GM23338 (cell line): ENCODE measurements at regions not wholly inside any gene's neighbourhood (a gene's known extent, or its start where the extent isn't known, plus 50 kb on each side); places are given as distances from the start of the nearest gene placed in this dataset.

Experiments
- ATAC-seq: fragments of 200-7000 bp; cut with Tn5 transposase; 3 replicates; pipeline ENCODE4 v1.9.1; 2020
- DNase-seq: peaks from one replicate; pipeline ENCODE4 v3.0.0-alpha.2; 2015; ENCODE audit warnings: low spot score
- H2AFZ ChIP-seq: fragments of 200-600 bp; sonication (generic); 2 replicates; pipeline ENCODE4 v1.8.0; 2016; ENCODE audit warnings: antibody characterized with exemption, mild to moderate bottlenecking, moderate library complexity
- H3F3A ChIP-seq: fragments of 200-600 bp; sonication (generic); replicated peaks from 2 replicates; pipeline ENCODE4 v1.8.0; 2017; ENCODE audit warnings: antibody characterized with exemption, mixed run types, low read depth
- H3K27ac ChIP-seq: fragments of 200-600 bp; sonication (generic); 2 replicates; pipeline ENCODE4 v1.6.1; 2016; ENCODE audit warnings: low read depth
- H3K27me3 ChIP-seq: fragments of 200-600 bp; sonication (generic); 2 replicates; pipeline ENCODE4 v1.8.0; 2016; ENCODE audit warnings: mild to moderate bottlenecking, mixed run types, moderate library complexity; ENCODE audit not compliant: insufficient read depth
- H3K36me3 ChIP-seq: fragments of 200-600 bp; sonication (generic); 2 replicates; pipeline ENCODE4 v1.8.0; 2016; ENCODE audit warnings: mild to moderate bottlenecking; ENCODE audit not compliant: insufficient read depth
- H3K4me1 ChIP-seq: fragments of 200-600 bp; sonication (generic); 2 replicates; pipeline ENCODE4 v1.8.0; 2016; ENCODE audit warnings: mild to moderate bottlenecking, moderate library complexity; ENCODE audit not compliant: insufficient read depth
- H3K4me2 ChIP-seq: fragments of 200-600 bp; sonication (generic); 2 replicates; pipeline ENCODE4 v1.7.1; 2017; ENCODE audit warnings: mixed run types
- H3K4me3 ChIP-seq: fragments of 200-600 bp; sonication (generic); 2 replicates; pipeline ENCODE4 v1.6.1; 2016; ENCODE audit warnings: mixed run types
- H3K79me2 ChIP-seq: fragments of 200-600 bp; sonication (generic); replicated peaks from 2 replicates; pipeline ENCODE4 v1.8.0; 2017; ENCODE audit warnings: mild to moderate bottlenecking; ENCODE audit not compliant: insufficient read depth
- H3K9me2 ChIP-seq: fragments of 200-600 bp; sonication (generic); 2 replicates; pipeline ENCODE4 v1.8.0; 2017; ENCODE audit not compliant: insufficient read depth
- H4K20me1 ChIP-seq: fragments of 200-600 bp; sonication (generic); replicated peaks from 2 replicates; pipeline ENCODE4 v1.8.0; 2017; ENCODE audit warnings: mild to moderate bottlenecking; ENCODE audit not compliant: insufficient read depth
- H3K27ac Mint-ChIP-seq: 2 replicates; pipeline ENCODE4 v1.8.0; 2020; ENCODE audit warnings: inconsistent platforms, mild to moderate bottlenecking, moderate library complexity, mixed read lengths
- H3K27me3 Mint-ChIP-seq: 3 replicates; pipeline ENCODE4 v1.8.0; 2022; ENCODE audit warnings: low read depth, mild to moderate bottlenecking, moderate library complexity, mixed read lengths, inconsistent platforms; ENCODE audit not compliant: insufficient read depth, poor library complexity
- H3K36me3 Mint-ChIP-seq: 3 replicates; pipeline ENCODE4 v1.8.0; 2021; ENCODE audit warnings: low read depth, mild to moderate bottlenecking, inconsistent platforms, moderate library complexity, mixed read lengths
- H3K4me1 Mint-ChIP-seq: 3 replicates; pipeline ENCODE4 v1.8.0; 2020; ENCODE audit warnings: mild to moderate bottlenecking, inconsistent platforms, mixed read lengths
- H3K4me3 Mint-ChIP-seq: 3 replicates; pipeline ENCODE4 v1.8.0; 2021; ENCODE audit warnings: moderate library complexity, mild to moderate bottlenecking, inconsistent platforms, mixed read lengths
- H3K9me3 Mint-ChIP-seq: 3 replicates; pipeline ENCODE4 v1.8.0; 2020; ENCODE audit warnings: moderate library complexity, mild to moderate bottlenecking, inconsistent platforms, mixed read lengths
- CREB1 ChIP-seq: fragments of 250-450 bp; sonication (Bioruptor Pico); IDR thresholded peaks from 2 replicates; pipeline ENCODE4 v1.5.0; 2020; ENCODE audit warnings: low read depth, mild to moderate bottlenecking, moderate library complexity
- EZH2 ChIP-seq: fragments of 200-600 bp; sonication (generic); IDR thresholded peaks from one replicate; pipeline ENCODE4 v1.8.0; 2017; ENCODE audit warnings: antibody characterized with exemption, mild to moderate bottlenecking, low read depth; ENCODE audit not compliant: unreplicated experiment
- EZH2phosphoT487 ChIP-seq: fragments of 200-600 bp; sonication (generic); IDR thresholded peaks from one replicate; pipeline ENCODE4 v1.8.1; 2018; ENCODE audit warnings: antibody characterized with exemption; ENCODE audit not compliant: unreplicated experiment
- JUNB ChIP-seq: IDR thresholded peaks from one replicate; pipeline ENCODE4 v1.6.1; 2016; ENCODE audit warnings: antibody characterized with exemption; ENCODE audit not compliant: unreplicated experiment
- NANOG ChIP-seq: IDR thresholded peaks from 2 replicates; pipeline ENCODE4 v1.6.1; 2016; ENCODE audit warnings: antibody characterized with exemption, borderline replicate concordance
- POLR2AphosphoS5 ChIP-seq: IDR thresholded peaks from 2 replicates; pipeline ENCODE4 v1.6.1; 2016; ENCODE audit warnings: antibody characterized with exemption, low read depth
- REST ChIP-seq: IDR thresholded peaks from one replicate; pipeline ENCODE4 v1.6.1; 2018; ENCODE audit warnings: antibody characterized with exemption; ENCODE audit not compliant: unreplicated experiment
- STAT1 ChIP-seq: IDR thresholded peaks from one replicate; pipeline ENCODE4 v1.6.1; 2016; ENCODE audit warnings: antibody characterized with exemption; ENCODE audit not compliant: unreplicated experiment
- ZNF114 ChIP-seq: fragments of 250-450 bp; sonication (Bioruptor Pico); IDR thresholded peaks from 2 replicates; pipeline ENCODE4 v1.5.0; 2020; ENCODE audit warnings: mild to moderate bottlenecking, moderate library complexity
- ZNF331 ChIP-seq: fragments of 250-450 bp; sonication (Bioruptor Pico); IDR thresholded peaks from 2 replicates; pipeline ENCODE4 v1.5.0; 2020; ENCODE audit warnings: low read depth, mild to moderate bottlenecking, moderate library complexity
- ZNF462 ChIP-seq: fragments of 250-450 bp; sonication (Bioruptor Pico); IDR thresholded peaks from 2 replicates; pipeline ENCODE4 v1.5.0; 2020; ENCODE audit warnings: mild to moderate bottlenecking, moderate library complexity
- TF ChIP-seq, protein P1 (sequence below), 2 experiments: fragments of 200-600 bp in 1 of 2; sonication (generic) in 1 of 2; conservative IDR thresholded peaks; 2 replicates each; pipeline versions ENCODE4 v1.5.1 to v1.6.1; 2016 to 2017; ENCODE audit warnings: antibody characterized with exemption in 2 of 2, low read depth in 2 of 2, mild to moderate bottlenecking in 2 of 2, moderate library complexity in 1 of 2
- TF ChIP-seq, protein P2 (sequence below): IDR thresholded peaks from 2 replicates; pipeline ENCODE4 v1.6.1; 2016; ENCODE audit warnings: antibody characterized with exemption

DNA sequence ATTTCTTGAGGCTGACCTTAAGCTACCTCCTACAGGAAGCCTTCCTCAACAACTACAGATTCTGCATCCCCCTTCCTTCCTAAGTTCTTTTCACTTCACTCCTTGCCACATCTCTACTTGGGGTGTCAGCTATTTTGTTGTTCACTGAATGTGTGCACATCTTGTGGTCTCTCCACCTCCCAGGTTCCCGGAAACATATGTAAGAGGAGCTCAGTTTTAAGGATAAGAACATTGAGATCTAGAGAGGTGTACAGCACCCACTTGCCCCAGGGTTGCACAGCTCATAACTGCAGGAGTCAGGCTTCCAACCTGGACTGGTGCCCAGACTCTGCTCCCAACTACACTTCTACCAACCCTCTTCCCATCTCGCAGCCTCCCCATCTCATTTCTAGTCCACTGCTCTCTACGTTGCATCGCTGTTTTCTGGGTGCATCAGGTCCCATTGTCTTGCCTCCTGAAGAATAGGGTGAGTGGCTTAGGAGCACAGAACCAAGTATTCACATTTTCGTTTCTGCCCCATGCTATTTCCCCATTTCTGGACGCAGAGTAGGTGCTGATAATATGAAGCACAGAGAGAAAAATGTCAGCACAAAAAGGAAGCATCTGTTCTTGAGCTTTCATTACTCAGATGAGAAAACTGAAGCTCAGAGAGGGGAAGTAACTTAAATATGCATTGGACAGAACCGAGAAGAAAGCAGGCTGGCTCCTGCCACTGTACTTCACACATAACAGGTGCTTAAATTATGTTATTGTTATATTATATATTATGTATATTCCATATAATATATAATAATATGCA, 292.0 kb upstream of the CCL2 start:
- Mint-ChIP-seq H3K9me3 (peaks cover 22% of the 10 kb centered on the region), H3K27me3 (peaks cover 1% of the 10 kb centered on the region), H3K4me1 (peaks cover 6% of the 10 kb centered on the region), H3K4me3 (no peak overlapping the region), H3K27ac (no peak overlapping the region), H3K36me3 (peaks cover 13% of the 10 kb centered on the region; the same call in 2 of the 3 replicates)
- Histone ChIP-seq H2AFZ (no peak overlapping the region), H3K27me3 (no peaks in the 10 kb centered on the region), H3K4me3 (no peak overlapping the region), H4K20me1 (no peaks in the 10 kb centered on the region), H3K27ac (no peak overlapping the region), H3K79me2 (no peaks in the 10 kb centered on the region), H3F3A (no peaks in the 10 kb centered on the region), H3K36me3 (no peaks in the 10 kb centered on the region), H3K9me2 (peaks cover 3% of the 10 kb centered on the region; the same call in 1 of the 2 replicates), H3K4me2 (no peak overlapping the region), H3K4me1 (peaks cover 3% of the 10 kb centered on the region)
- TF ChIP-seq CREB1 (no peak), STAT1 (no peak), ZNF462 (CRISPR knock-in tag) (no peak), POLR2AphosphoS5 (no peak), JUNB (no peak), ZNF114 (no peak), ZNF331 (no peak), NANOG (no peak), REST (no peak), EZH2 (no peak), EZH2phosphoT487 (no peak)
- TF ChIP-seq, protein P1, sequence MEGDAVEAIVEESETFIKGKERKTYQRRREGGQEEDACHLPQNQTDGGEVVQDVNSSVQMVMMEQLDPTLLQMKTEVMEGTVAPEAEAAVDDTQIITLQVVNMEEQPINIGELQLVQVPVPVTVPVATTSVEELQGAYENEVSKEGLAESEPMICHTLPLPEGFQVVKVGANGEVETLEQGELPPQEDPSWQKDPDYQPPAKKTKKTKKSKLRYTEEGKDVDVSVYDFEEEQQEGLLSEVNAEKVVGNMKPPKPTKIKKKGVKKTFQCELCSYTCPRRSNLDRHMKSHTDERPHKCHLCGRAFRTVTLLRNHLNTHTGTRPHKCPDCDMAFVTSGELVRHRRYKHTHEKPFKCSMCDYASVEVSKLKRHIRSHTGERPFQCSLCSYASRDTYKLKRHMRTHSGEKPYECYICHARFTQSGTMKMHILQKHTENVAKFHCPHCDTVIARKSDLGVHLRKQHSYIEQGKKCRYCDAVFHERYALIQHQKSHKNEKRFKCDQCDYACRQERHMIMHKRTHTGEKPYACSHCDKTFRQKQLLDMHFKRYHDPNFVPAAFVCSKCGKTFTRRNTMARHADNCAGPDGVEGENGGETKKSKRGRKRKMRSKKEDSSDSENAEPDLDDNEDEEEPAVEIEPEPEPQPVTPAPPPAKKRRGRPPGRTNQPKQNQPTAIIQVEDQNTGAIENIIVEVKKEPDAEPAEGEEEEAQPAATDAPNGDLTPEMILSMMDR (conservative IDR thresholded peaks at IDR 0.05; ENCODE audit: low read depth in 2 of 2), result no peak
- TF ChIP-seq, protein P2, sequence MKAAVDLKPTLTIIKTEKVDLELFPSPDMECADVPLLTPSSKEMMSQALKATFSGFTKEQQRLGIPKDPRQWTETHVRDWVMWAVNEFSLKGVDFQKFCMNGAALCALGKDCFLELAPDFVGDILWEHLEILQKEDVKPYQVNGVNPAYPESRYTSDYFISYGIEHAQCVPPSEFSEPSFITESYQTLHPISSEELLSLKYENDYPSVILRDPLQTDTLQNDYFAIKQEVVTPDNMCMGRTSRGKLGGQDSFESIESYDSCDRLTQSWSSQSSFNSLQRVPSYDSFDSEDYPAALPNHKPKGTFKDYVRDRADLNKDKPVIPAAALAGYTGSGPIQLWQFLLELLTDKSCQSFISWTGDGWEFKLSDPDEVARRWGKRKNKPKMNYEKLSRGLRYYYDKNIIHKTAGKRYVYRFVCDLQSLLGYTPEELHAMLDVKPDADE, result no peak
- DNase-seq (no peak), ATAC-seq (no peak)
